Heart right ventricle (tissue), 16 donors: ENCODE measurements at regions not wholly inside any gene's neighbourhood (a gene's known extent, or its start where the extent isn't known, plus 50 kb on each side); places are given as distances from the start of the nearest gene placed in this dataset.

Experiments used
- ATAC-seq, 8 donors: fragments of 200-7000 bp; cut with Tn5 transposase; one replicate each; pipeline ENCODE4 v1.9.1; 2020; ENCODE audit warnings: mild to moderate bottlenecking in 8 of 8, moderate library complexity in 8 of 8, moderate number of reproducible peaks in 1 of 8
- DNase-seq, 2 donors: peaks; one replicate each; pipeline ENCODE4 v3.0.0-alpha.2; 2020
- H3K27ac ChIP-seq, 10 donors: fragments of 200-600 bp; sonication (generic) in 2 of 10; one replicate each; pipeline versions ENCODE4 v1.5.0 to v1.8.0; 2020 to 2022; ENCODE audit warnings: mild to moderate bottlenecking in 3 of 10
- H3K27me3 ChIP-seq, 7 donors: fragments of 200-600 bp; one replicate each; pipeline ENCODE4 v1.8.0; 2021 to 2022; ENCODE audit warnings: mild to moderate bottlenecking in 2 of 7
- H3K36me3 ChIP-seq, 9 donors: fragments of 200-600 bp; sonication (generic) in 1 of 9; one replicate each; pipeline versions ENCODE4 v1.5.0 to v1.8.0; 2020 to 2022; ENCODE audit warnings: mild to moderate bottlenecking in 2 of 9
- H3K4me1 ChIP-seq, 9 donors: fragments of 200-600 bp; sonication (generic) in 1 of 9; one replicate each; pipeline versions ENCODE4 v1.5.0 to v1.8.0; 2020 to 2022; ENCODE audit warnings: mild to moderate bottlenecking in 4 of 9
- H3K4me3 ChIP-seq, 10 donors: fragments of 200-600 bp; sonication (generic) in 2 of 10; one replicate each; pipeline versions ENCODE4 v1.5.0 to v1.8.0; 2020 to 2022; ENCODE audit warnings: mild to moderate bottlenecking in 7 of 10, moderate library complexity in 2 of 10
- H3K9me3 ChIP-seq, 11 donors: fragments of 200-600 bp in 10 of 11; sonication (generic) in 2 of 11; one replicate each; pipeline versions ENCODE4 v1.5.0 to v1.8.0; 2013 to 2022; ENCODE audit warnings: mild to moderate bottlenecking in 2 of 11, control low read depth in 1 of 11, moderate library complexity in 1 of 11
- CTCF ChIP-seq, 9 donors: fragments of 200-600 bp; sonication (generic) in 2 of 9; IDR thresholded peaks; one replicate each; pipeline versions ENCODE4 v1.5.0 to v1.8.0; 2021 to 2022; ENCODE audit warnings: antibody characterized with exemption in 9 of 9, mild to moderate bottlenecking in 5 of 9, moderate library complexity in 1 of 9
- WGBS, 2 donors: extraction: QIAGEN DNeasy Blood & Tissue Kit; methylation state at CpG; one replicate each; pipeline ENCODE4 v1.1.7; 2013; ENCODE audit warnings: inconsistent platforms in 1 of 2; 5-methylcytosine and 5-hydroxymethylcytosine counted together
- intact Hi-C, 10 donors: fragments of 100-400 bp; cut with DNase I; formaldehyde crosslinking; loops; one replicate each; pipeline versions ENCODE4 v1.11.1 to v1.14.2; 2022
- donor health status: Arrhythmogenic right ventricular cardiomyopathy.
- donor health status: ischemic (EF 13 %, LVEDD 7.1; RV severe dilation, severe dysfunction).
- donor health status: healthy with polysubstance abuse.
- donor health status: DM: no; HTN: yes; CAD: no.
- donor health status: DM: no; HTN: no; CAD: no.
- donor health status: ischemic (EF 25% LVEDD 6.9; RV normal size, moderate dysfunction).
- donor health status: ischemic (EF 25% LVEDD 5.7; RV mildly dilated, moderate dysfunction).
- donor health status: healthy.
- donor health status: DM: yes; HTN: yes; CAD: no.
- donor health status: Ischemic cardiomyopathy.
- donor health status: ischemic (EF 35%, LVEDD 5.7; RV mildly dilated, moderate dysfunction).
- donor health status: nonischemic (EF 11% LVEDD 7.7; RV severe dilation, severe dysfunction).
- donor health status: DM: yes; HTN: yes; CAD: no.
- donor health status: PGD.
- donor health status: ischemic (EF 29% LVEDD 5.4; RV normal size, mild dysfunction).
- donor health status: nonischemic (EF 23%, LVEDD 6.1; RV moderate dilation, normal function).

- no peaks in the 10 kb centered on the region for H3K4me1 ChIP-seq
- H3K4me3 ChIP-seq = no peak overlapping the region
- TF ChIP-seq CTCF (IDR thresholded peaks at IDR 0.05) = no peak
- ATAC-seq (no peak), DNase-seq (no peak)
- no peaks in the 10 kb centered on the region for H3K36me3 ChIP-seq
- 30 to 41% methylated on average over 1 of the region's 1 CpG for WGBS, 2 donors
- intact Hi-C loops = no loop called here
- no peak overlapping the region for H3K27ac ChIP-seq
- no peaks in the 10 kb centered on the region for H3K27me3 ChIP-seq
- H3K9me3 ChIP-seq = peaks cover 0 to 32% (median 6%) of the 10 kb centered on the region in 11 donors
Observed at GRCh38 chr16:72380283-72380682, 208.3 kb upstream of the PMFBP1 start.

- ATAC-seq (no peak), DNase-seq (no peak)
- H3K36me3 ChIP-seq = no peaks in the 10 kb centered on the region
- H3K9me3 ChIP-seq = no peaks in the 10 kb centered on the region
- no peaks in the 10 kb centered on the region for H3K4me1 ChIP-seq
- H3K27ac ChIP-seq = no peak overlapping the region
- H3K27me3 ChIP-seq = peaks cover 0 to 5% (median 0%) of the 10 kb centered on the region in 7 donors
- intact Hi-C loops = loop anchor here in 1 of 10 donors (2.0 kb wide), 1 partner anchor 20 kb away; no protein-coding TSS in a partner anchor
- WGBS, 2 donors = 96 to 98% methylated on average over 2 of the region's 2 CpGs
- H3K4me3 ChIP-seq = no peak overlapping the region
- TF ChIP-seq CTCF (IDR thresholded peaks at IDR 0.05) = no peak
Observed at GRCh38 chr16:72373201-72373600, 201.2 kb upstream of the PMFBP1 start.

- H3K27ac ChIP-seq = no peak overlapping the region
- intact Hi-C loops = loop anchor here in 1 of 10 donors (2.0 kb wide), 1 partner anchor 20 kb away; no protein-coding TSS in a partner anchor
- H3K4me3 ChIP-seq = no peak overlapping the region
- H3K27me3 ChIP-seq = peaks cover 0 to 5% (median 0%) of the 10 kb centered on the region in 7 donors
- no peak for DNase-seq
- peaks cover 0 to 6% (median 0%) of the 10 kb centered on the region in 11 donors for H3K9me3 ChIP-seq
- no peaks in the 10 kb centered on the region for H3K4me1 ChIP-seq
- ATAC-seq = no peak
- WGBS, 2 donors = 68 to 71% methylated on average over 15 of the region's 15 CpGs
- H3K36me3 ChIP-seq = no peaks in the 10 kb centered on the region
- no peak for TF ChIP-seq CTCF (IDR thresholded peaks at IDR 0.05)
Observed at GRCh38 chr16:72372087-72373045, 200.4 kb upstream of the PMFBP1 start.

- intact Hi-C loops = loop anchor here in 1 of 10 donors (2.0 kb wide), 1 partner anchor 21 kb away; no protein-coding TSS in a partner anchor
- 43 to 45% methylated on average over 10 of the region's 10 CpGs for WGBS, 2 donors
Observed at GRCh38 chr16:72371307-72372086, 199.5 kb upstream of the PMFBP1 start.

More at GRCh38 chr16:72371307-72372086, 199.5 kb upstream of the PMFBP1 start:
- H3K9me3 ChIP-seq = peaks cover 0 to 14% (median 3%) of the 10 kb centered on the region in 11 donors
- no peaks in the 10 kb centered on the region for H3K36me3 ChIP-seq
- peaks cover 0 to 5% (median 0%) of the 10 kb centered on the region in 7 donors for H3K27me3 ChIP-seq
- H3K4me1 ChIP-seq = no peaks in the 10 kb centered on the region
- ATAC-seq (no peak), DNase-seq (no peak)
- H3K4me3 ChIP-seq = no peak overlapping the region
- H3K27ac ChIP-seq = no peak overlapping the region
- no peak for TF ChIP-seq CTCF (IDR thresholded peaks at IDR 0.05)
